Liver (tissue), 2 donors: ENCODE measurements at regions not wholly inside any gene's neighbourhood (a gene's known extent, or its start where the extent isn't known, plus 50 kb on each side); places are given as distances from the start of the nearest gene placed in this dataset.

Experiments used
- CTCF ChIP-seq: fragments of 150-350 bp; IDR thresholded peaks from 2 replicates; pipeline ENCODE4 v1.5.1; 2017; ENCODE audit warnings: improper control_type of control experiment, low read depth, low read length; ENCODE audit not compliant: missing input control
- REST ChIP-seq: IDR thresholded peaks from 2 replicates; pipeline ENCODE4 v1.6.1; 2016; ENCODE audit warnings: antibody characterized with exemption, mild to moderate bottlenecking
- YY1 ChIP-seq: IDR thresholded peaks from 2 replicates; pipeline ENCODE4 v1.6.1; 2016; ENCODE audit warnings: antibody characterized with exemption, mild to moderate bottlenecking
- ZBTB33 ChIP-seq: IDR thresholded peaks from 2 replicates; pipeline ENCODE4 v1.6.1; 2016; ENCODE audit warnings: antibody characterized with exemption
- donor health status: healthy.

- no peak for TF ChIP-seq YY1
- TF ChIP-seq CTCF = no peak
- TF ChIP-seq REST = no peak
- no peak for TF ChIP-seq ZBTB33
Observed at GRCh38 chr14:31977001-31977556, 100.0 kb upstream of the ARHGAP5 start.
